ENCODE measurements at regions not wholly inside any gene's neighbourhood (a gene's known extent, or its start where the extent isn't known, plus 50 kb on each side); places are given as distances from the start of the nearest gene placed in this dataset.
"Not testable (repeated sequence)": the region's sequence is repeated elsewhere in the genome, so short reads cannot be mapped to it uniquely, and the experiment has no call there.

DNA sequence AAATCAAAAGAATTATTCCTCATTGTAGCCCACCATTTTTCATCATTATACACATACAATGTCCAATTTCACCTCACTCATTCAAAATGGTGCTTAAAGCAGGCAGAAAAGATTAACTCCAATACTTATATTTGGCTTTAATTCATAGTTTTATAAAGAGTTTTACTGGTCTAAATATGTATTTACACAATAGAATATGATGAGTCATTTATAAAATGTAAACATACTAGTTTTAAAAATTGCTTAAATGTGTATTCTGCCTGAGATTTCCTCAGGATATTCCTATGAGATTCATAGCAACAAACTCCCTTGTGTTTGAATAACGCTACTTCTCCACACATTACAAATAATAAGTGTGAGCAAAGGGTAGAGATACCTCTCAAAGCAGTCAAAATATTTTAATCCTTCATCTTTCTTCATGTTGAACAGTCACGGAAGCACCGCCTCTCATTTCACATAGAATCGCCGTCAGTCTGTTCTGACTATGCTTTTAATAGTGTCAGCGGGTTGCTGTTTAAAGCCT lies 75.7 kb upstream of the GBE1 start:
- H3K4me1 ChIP-seq (ENCODE audit: control insufficient read depth, low read length): peaks cover 58% of the 10 kb centered on the region
- no peaks in the 10 kb centered on the region for H3K79me2 ChIP-seq (ENCODE audit: control insufficient read depth, low read length)
- peak overlapping the region; percentile 75 for H3K27ac ChIP-seq (ENCODE audit: low read depth, low read length)
- H3F3A ChIP-seq (ENCODE audit: control insufficient read depth, insufficient read depth): peaks cover 8% of the 10 kb centered on the region; the same call in 1 of the 2 replicates
- H3K4me3 ChIP-seq (ENCODE audit: low read length): peak overlapping the region; percentile 48
- no peaks in the 10 kb centered on the region for H3K9me3 ChIP-seq (ENCODE audit: control insufficient read depth, insufficient read depth, low read length)
- no peaks in the 10 kb centered on the region for H3K27me3 ChIP-seq (ENCODE audit: control insufficient read depth, low read length)
- H3K9me2 ChIP-seq (replicated peaks; ENCODE audit: control insufficient read depth, low read length): no peaks in the 10 kb centered on the region
- no peak for TF ChIP-seq EZH2phosphoT487 (IDR thresholded peaks at IDR 0.05; ENCODE audit: borderline replicate concordance, low read length)
- TF ChIP-seq, protein P1, sequence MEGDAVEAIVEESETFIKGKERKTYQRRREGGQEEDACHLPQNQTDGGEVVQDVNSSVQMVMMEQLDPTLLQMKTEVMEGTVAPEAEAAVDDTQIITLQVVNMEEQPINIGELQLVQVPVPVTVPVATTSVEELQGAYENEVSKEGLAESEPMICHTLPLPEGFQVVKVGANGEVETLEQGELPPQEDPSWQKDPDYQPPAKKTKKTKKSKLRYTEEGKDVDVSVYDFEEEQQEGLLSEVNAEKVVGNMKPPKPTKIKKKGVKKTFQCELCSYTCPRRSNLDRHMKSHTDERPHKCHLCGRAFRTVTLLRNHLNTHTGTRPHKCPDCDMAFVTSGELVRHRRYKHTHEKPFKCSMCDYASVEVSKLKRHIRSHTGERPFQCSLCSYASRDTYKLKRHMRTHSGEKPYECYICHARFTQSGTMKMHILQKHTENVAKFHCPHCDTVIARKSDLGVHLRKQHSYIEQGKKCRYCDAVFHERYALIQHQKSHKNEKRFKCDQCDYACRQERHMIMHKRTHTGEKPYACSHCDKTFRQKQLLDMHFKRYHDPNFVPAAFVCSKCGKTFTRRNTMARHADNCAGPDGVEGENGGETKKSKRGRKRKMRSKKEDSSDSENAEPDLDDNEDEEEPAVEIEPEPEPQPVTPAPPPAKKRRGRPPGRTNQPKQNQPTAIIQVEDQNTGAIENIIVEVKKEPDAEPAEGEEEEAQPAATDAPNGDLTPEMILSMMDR (IDR thresholded peaks at IDR 0.05; ENCODE audit: low read depth, low read length, poor library complexity, severe bottlenecking): no peak
- H3K4me2 ChIP-seq (ENCODE audit: low read length): peak overlapping the region; percentile 55
- H3K36me3 ChIP-seq (ENCODE audit: control insufficient read depth, low read length): no peaks in the 10 kb centered on the region
- no peaks in the 10 kb centered on the region for H4K20me1 ChIP-seq (ENCODE audit: control insufficient read depth, insufficient read depth, low read depth, low read length)

DNA sequence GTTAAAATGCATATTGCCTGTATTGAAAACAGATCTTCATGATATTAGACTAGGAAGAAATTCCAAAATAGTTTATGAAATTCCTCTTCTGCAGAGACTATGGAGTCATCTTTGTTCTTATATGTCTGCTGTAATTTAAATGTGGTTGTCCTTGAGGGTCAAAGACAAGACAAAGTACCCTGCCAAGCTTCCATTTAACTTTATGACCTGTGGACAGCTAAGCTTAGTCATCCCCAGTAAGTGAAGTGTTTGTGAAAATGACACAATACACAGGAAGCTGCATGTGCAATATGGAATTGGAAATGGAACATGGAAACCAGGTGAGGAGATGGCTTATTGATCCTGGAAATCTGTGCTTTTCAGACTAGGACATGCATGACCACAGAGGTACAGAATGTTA lies 68.5 kb upstream of the GBE1 start:
- H3K9me2 ChIP-seq (replicated peaks; ENCODE audit: control insufficient read depth, low read length): no peaks in the 10 kb centered on the region
- H3F3A ChIP-seq (ENCODE audit: control insufficient read depth, insufficient read depth): no peaks in the 10 kb centered on the region
- no peak overlapping the region for H3K4me3 ChIP-seq (ENCODE audit: low read length)
- no peaks in the 10 kb centered on the region for H3K36me3 ChIP-seq (ENCODE audit: control insufficient read depth, low read length)
- TF ChIP-seq EZH2phosphoT487 (IDR thresholded peaks at IDR 0.05; ENCODE audit: borderline replicate concordance, low read length): no peak
- TF ChIP-seq, protein P1 (IDR thresholded peaks at IDR 0.05; ENCODE audit: low read depth, low read length, poor library complexity, severe bottlenecking): no peak
- H3K27me3 ChIP-seq (ENCODE audit: control insufficient read depth, low read length): no peaks in the 10 kb centered on the region
- H3K4me1 ChIP-seq (ENCODE audit: control insufficient read depth, low read length): no peaks in the 10 kb centered on the region
- no peaks in the 10 kb centered on the region for H3K79me2 ChIP-seq (ENCODE audit: control insufficient read depth, low read length)
- H3K4me2 ChIP-seq (ENCODE audit: low read length): no peak overlapping the region
- no peaks in the 10 kb centered on the region for H4K20me1 ChIP-seq (ENCODE audit: control insufficient read depth, insufficient read depth, low read depth, low read length)
- H3K27ac ChIP-seq (ENCODE audit: low read depth, low read length): no peak overlapping the region
- no peaks in the 10 kb centered on the region for H3K9me3 ChIP-seq (ENCODE audit: control insufficient read depth, insufficient read depth, low read length)

DNA sequence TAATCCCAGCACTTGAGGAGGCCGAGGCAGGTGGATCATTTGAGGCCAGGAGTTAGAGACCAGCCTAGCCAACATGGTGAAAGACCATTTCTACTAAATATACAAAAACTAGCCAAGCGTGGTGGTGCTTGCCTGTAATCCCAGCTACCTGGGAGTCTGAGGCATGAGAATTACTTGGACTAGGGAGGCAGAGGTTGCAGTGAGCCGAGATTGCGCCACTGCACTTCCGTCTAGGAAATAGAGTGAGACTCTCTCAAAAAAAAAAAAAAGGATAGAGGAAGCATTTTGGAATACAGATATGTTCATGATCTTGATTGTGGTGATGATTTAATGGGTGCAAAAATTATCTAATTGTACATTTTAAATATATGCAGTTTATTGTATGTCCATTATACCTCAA lies 67.8 kb upstream of the GBE1 start:
- H3K4me1 ChIP-seq (ENCODE audit: control insufficient read depth, low read length); H3K36me3 ChIP-seq (ENCODE audit: control insufficient read depth, low read length); H3K79me2 ChIP-seq (ENCODE audit: control insufficient read depth, low read length): not testable (repeated sequence)

DNA sequence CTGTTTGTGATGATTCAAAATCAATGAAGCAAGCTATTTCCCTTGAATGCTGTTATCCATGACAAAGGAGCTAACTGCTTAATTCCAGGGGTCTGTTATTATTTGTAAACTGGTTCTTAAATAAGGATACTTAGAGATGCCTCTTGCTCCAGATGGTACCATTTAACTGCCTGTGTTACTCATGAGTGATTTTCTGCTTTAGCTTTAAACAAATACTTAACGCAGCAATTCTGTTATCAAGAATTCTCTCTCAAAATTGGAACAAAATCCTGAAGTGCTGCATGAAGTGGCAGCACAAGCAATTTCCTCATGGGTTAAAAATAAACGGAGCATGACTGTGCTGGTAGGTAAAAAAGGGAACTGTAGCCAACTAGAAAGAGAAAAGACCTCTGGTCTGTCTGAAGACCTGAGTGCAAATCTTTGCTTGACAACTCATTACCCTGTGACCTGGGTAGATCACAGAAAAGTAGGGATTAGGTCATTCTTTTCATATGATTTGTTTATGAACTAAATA lies 62.5 kb upstream of the GBE1 start:
- Histone ChIP-seq H3K4me1 (ENCODE audit: control insufficient read depth, low read length) (peaks cover 11% of the 10 kb centered on the region), H4K20me1 (ENCODE audit: control insufficient read depth, insufficient read depth, low read depth, low read length) (no peaks in the 10 kb centered on the region), H3K9me3 (ENCODE audit: control insufficient read depth, insufficient read depth, low read length) (no peaks in the 10 kb centered on the region), H3K4me2 (ENCODE audit: low read length) (no peak overlapping the region), H3K79me2 (ENCODE audit: control insufficient read depth, low read length) (no peaks in the 10 kb centered on the region), H3K36me3 (ENCODE audit: control insufficient read depth, low read length) (no peaks in the 10 kb centered on the region), H3K27me3 (ENCODE audit: control insufficient read depth, low read length) (no peaks in the 10 kb centered on the region), H3K9me2 (replicated peaks; ENCODE audit: control insufficient read depth, low read length) (no peaks in the 10 kb centered on the region), H3F3A (ENCODE audit: control insufficient read depth, insufficient read depth) (no peaks in the 10 kb centered on the region), H3K27ac (ENCODE audit: low read depth, low read length) (no peak overlapping the region), H3K4me3 (ENCODE audit: low read length) (no peak overlapping the region)
- TF ChIP-seq, protein P1 (IDR thresholded peaks at IDR 0.05; ENCODE audit: low read depth, low read length, poor library complexity, severe bottlenecking): no peak
- TF ChIP-seq EZH2phosphoT487 (IDR thresholded peaks at IDR 0.05; ENCODE audit: borderline replicate concordance, low read length): no peak

More for the DNA sequence above, 67.8 kb upstream of the GBE1 start:
- H3K4me2 ChIP-seq (ENCODE audit: low read length); H3K9me2 ChIP-seq (replicated peaks; ENCODE audit: control insufficient read depth, low read length); H3F3A ChIP-seq (ENCODE audit: control insufficient read depth, insufficient read depth); H3K27me3 ChIP-seq (ENCODE audit: control insufficient read depth, low read length); H3K27ac ChIP-seq (ENCODE audit: low read depth, low read length); H4K20me1 ChIP-seq (ENCODE audit: control insufficient read depth, insufficient read depth, low read depth, low read length); H3K9me3 ChIP-seq (ENCODE audit: control insufficient read depth, insufficient read depth, low read length); H3K4me3 ChIP-seq (ENCODE audit: low read length): not testable (repeated sequence)
